Hindlimb muscle (tissue), 1 donor: ENCODE measurements at regions not wholly inside any gene's neighbourhood (a gene's known extent, or its start where the extent isn't known, plus 50 kb on each side); places are given as distances from the start of the nearest gene placed in this dataset.

Experiments
- DNase-seq: peaks from one replicate; pipeline ENCODE4 v3.0.0-alpha.2; 2013

DNA sequence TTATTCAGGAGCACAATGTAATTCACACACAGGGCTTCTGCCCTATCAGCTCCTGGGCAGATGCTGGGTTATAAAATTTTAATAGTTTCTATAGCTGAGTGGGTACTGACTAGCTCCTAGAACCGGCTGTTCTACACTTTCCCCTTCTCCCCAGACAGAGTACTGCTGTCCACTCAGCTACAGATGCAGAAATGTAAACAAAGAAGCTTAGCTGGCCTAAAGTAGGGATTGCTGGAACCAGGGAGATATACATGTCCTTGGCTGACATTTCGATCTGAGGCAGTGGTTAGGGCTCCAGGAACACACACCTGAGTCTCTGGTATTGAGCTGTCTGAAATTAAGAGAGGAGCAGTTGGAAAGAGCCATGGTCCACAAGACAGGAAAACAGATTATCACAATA lies 211.5 kb upstream of the USP24 start:
- DNase-seq, result no peak

DNA sequence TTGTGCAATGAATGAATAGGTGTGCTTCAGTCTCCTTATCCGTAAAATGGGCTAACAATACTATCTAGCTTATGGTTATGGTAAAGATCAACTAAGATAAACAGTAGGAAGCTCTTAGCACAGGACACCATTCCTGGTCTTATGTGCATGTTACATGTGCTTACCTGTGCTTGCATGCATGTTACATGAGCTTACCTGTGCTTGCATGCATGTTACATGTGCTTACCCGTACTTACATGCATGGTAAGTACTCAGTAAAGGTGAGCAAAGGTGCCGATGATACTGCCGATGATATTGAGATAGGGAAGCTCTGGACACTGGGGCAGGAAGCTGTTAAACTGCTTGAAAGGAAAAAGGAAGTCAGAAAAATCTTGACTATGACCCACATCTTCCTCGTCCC lies 211.0 kb upstream of the USP24 start:
- no peak for DNase-seq

GRCh38 chr1:55425310-55425930 lies 210.3 kb upstream of the USP24 start:
- no peak for DNase-seq

DNA sequence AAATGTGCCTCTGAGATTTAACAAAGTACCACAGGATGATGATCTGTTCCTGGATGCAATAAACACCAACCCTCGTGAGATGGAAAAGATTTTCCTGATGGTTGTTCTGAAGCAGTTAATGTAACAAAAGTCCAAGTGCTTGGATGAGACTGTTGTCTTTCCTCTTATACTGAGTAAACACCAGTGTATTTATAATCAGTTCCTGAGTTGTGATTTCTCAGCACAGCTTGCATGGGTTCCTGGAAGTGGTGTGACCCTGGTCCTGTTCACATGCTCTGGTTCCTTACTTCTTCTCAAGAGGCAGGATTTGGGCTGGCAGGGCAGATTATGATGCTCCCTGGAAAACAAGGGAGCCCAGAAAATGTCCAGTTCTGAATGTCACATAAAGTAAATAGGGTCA lies 208.2 kb upstream of the USP24 start:
- DNase-seq, result no peak

- no peak for DNase-seq
Observed at GRCh38 chr1:55420929-55421716, 206.0 kb upstream of the USP24 start.

DNA sequence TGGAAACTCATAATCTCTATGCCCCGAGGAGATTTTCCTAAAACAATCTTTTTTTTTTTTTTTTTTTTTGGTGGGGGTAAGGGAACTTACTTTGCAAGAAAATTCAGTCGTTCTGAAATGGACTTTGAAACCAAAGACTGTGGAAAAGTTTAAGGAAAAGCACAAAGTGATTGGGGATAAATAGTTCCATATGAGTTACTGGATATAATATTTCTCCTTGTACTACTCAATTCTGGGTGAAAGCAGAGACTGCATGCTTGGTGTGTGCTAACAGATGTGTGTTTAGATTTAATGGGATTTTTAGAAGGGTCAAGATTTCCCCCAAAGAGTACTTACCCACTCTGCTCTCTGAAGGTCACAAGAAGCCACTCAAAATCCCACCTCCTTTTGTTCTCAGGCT lies 204.9 kb upstream of the USP24 start:
- no peak for DNase-seq

DNA sequence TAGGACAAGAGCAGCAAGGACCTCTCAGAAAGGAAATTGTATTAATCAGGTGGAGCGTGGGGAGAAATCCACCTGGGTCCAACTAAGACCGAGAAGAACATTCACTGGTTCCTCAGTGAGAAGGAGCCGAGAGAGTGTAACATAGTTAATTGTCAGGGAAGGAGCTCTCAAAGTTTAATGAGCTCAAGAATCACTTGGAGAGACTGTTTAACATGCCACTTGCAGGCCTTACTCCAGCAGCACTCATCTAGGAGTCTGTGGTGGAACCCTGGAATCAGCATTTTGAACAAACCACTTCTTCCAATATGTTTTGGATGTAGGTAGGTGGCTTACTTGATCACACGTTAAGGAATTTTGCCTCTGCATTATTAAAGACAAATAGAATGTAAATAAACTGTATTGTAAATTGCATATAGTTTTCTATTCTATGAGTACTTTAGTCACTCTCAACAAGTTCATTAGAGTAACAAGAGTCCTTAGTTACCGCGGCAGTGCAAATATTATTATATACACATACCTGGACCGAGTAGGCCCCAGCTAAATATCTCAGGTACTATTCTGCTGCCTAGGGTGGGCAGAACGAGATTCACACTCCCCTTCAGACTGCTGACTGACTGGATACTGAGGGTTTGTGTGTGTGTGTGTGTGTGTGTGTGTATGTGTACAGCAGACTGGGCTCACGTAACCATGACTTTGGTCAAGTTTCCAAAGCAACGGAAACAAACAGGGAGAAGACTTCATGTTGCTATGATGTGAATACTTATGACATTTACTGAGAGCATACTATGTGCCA lies 203.2 kb upstream of the USP24 start:
- DNase-seq, result no peak

DNA sequence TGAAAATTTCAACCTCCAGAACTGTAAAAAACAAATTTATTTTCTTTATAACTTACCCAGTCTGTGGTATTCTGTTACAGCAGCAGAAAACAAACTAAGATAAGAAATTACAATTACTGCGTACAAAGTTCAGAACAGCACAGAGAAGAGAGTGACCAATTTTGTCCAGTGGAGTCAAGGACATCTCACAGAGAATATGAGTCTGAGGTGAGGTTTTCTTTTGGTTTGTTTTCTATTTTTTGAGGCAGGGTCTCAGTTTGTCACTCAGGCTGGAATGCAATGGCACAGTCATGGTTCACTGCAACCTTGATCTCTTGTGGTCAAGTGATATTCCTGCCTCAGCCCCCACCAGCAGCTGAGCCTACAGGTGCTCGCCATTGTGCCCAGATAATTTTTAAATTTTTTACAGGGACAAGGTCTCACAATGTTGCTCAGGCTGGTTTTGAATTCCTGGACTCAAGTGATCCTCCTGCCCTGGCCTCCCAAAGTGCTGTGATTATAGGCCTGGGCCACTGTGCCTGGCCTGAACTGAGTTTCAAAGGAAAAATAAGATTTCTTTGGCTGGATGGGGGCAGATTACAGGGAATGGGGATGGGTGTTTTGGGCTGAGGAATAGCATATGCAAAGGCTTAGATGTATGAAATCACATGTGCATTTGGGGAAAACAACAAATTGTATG lies 201.1 kb upstream of the USP24 start:
- DNase-seq, result no peak

- DNase-seq, result no peak
Observed at GRCh38 chr1:55413286-55413685, 198.1 kb upstream of the USP24 start.

GRCh38 chr1:55412060-55412459 lies 196.9 kb upstream of the USP24 start:
- DNase-seq, result no peak

DNA sequence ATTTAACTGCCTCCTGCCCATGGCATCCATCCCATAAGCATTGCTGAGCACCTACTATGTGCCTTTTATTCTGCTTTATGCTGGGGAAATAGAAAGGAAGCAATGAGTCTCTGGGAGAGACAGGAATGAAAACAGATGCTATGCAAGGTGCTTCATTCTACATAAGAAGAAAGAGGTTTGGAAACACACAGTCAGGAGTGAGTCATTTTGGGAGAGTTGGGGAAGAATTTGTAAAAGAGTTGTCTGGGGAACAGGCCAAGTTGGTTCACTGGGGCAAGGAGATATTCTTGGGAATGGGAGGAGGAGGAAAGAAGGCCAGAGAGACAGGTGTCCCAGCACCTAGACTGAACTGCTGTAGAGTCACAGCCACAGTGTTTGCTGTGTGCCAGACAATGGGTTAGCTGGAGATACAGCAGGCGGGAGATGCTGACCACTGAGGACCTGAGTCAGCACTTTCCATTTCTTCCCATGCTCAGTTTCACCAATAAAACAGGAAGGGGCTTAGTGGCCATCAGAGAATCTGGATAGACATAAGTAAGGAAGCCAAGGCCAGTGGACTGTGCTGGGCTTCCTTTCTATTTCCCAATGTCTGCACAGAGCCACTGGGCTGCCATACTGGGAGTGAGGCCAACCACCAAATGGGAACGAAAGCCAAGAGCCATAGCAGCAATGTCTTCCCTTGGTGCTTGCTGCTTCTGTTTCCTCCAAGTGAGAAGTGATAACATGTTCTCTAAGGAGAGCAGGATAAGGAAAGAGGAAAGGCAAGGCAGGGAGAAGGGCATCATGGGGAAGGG lies 187.7 kb upstream of the USP24 start:
- no peak for DNase-seq

DNA sequence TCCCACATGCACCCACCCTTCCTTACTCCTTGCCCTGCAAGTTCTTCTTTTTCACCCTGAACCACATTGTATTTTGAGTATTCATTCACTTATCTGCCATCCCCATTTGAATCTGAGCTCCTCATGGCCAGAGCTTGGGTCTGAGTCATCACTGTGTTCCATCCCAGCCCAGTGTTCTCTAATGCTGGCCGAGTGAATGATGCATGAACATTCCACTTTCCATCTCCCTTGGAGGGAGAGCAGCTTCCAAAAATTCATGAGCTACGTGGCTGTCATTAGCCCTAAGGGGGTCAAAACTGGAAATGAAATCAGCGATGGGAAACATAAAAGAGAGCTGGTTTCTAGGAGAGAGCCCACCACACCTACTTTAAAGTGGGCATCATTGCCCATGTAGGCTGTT lies 187.0 kb upstream of the USP24 start:
- DNase-seq, result no peak

GRCh38 chr1:55400508-55400907 lies 185.3 kb upstream of the USP24 start:
- DNase-seq, result peak; percentile 84

- DNase-seq, result no peak
Observed at GRCh38 chr1:55399346-55399745, 184.2 kb upstream of the USP24 start.

- no peak for DNase-seq
Observed at GRCh38 chr1:55396381-55396891, 181.3 kb upstream of the USP24 start.

GRCh38 chr1:55388960-55389359 lies 173.8 kb upstream of the USP24 start:
- DNase-seq, result no peak

GRCh38 chr1:55387145-55387544 lies 172.0 kb upstream of the USP24 start:
- no peak for DNase-seq

GRCh38 chr1:55386456-55386855 lies 171.3 kb upstream of the USP24 start:
- no peak for DNase-seq

GRCh38 chr1:55385402-55386018 lies 170.3 kb upstream of the USP24 start:
- DNase-seq, result no peak

DNA sequence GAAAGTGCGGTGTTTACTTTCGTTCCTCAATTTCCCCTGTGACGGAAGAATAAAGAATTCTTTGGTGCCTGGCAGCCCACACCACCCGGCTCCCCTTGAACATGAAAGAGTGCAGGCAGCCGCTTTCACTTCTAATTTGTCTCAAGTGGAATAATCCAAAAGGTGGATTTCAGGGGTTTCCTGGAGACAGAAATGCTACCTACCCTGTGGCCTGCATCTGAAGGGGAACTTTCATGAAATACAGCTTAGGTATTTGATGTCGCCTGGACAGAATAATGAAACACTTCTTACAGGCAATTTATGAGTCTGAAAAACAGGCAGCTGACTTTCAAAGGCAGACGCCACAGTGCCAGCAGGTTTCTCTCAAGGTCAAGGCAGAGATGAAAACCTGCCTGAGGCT lies 169.5 kb upstream of the USP24 start:
- no peak for DNase-seq

DNA sequence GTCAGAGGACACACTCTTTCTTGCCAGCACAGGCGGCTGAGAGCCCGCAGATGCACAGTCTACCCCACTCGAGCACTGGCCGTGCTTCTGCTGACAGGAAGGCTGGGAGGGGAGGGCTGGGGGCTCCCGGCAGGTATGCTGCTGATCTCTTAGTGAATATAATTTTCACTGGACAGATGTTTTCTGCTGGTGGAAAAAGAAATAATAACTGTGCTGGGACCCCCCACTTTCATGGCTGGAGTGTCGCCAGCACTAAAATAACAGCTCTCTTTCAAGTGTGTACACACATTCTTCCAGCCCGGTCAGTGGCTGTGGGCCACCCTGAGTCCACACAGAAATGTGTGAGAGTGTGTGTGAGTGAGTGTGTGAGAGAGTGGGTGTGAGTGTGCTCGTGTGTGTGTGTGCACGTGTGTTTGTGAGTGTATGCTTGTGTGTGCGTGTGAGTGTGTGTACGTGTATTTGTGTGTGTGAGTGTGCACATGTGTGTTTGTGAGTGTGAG lies 167.7 kb upstream of the USP24 start:
- no peak for DNase-seq
